K562 (cell line): ENCODE measurements at regions not wholly inside any gene's neighbourhood (a gene's known extent, or its start where the extent isn't known, plus 50 kb on each side); places are given as distances from the start of the nearest gene placed in this dataset.

Experiments
- DDX20 ChIP-seq: fragments of 450-650 bp; IDR thresholded peaks from 2 replicates; pipeline ENCODE4 v1.6.1; 2016; ENCODE audit warnings: missing genetic modification characterization, low read depth, mild to moderate bottlenecking, missing compliant biosample characterization, moderate library complexity
- GATA2 ChIP-seq: sonication (generic); formaldehyde crosslinking; IDR thresholded peaks from 2 replicates; pipeline ENCODE4 v1.4.0; 2020; ENCODE audit warnings: mild to moderate bottlenecking, missing genetic modification reagents
- HEY1 ChIP-seq: fragments of 250-450 bp; sonication (Bioruptor Pico); IDR thresholded peaks from 2 replicates; pipeline ENCODE4 v1.5.0; 2020; ENCODE audit warnings: mild to moderate bottlenecking, moderate library complexity, borderline replicate concordance
- KAT2B ChIP-seq: IDR thresholded peaks from one replicate; pipeline ENCODE4 v1.6.1; 2012; ENCODE audit warnings: low read depth, mild to moderate bottlenecking, control low read depth, inconsistent platforms, low read length, moderate library complexity
- KLF16 ChIP-seq: IDR thresholded peaks from 2 replicates; pipeline ENCODE4 v1.6.1; 2016; ENCODE audit warnings: antibody characterized with exemption
- MCM5 ChIP-seq: fragments of 450-650 bp; IDR thresholded peaks from 2 replicates; pipeline ENCODE4 v1.6.1; 2016; ENCODE audit warnings: low read depth
- NFIC ChIP-seq: fragments of 450-650 bp; IDR thresholded peaks from 2 replicates; pipeline ENCODE4 v1.6.1; 2017; ENCODE audit warnings: mild to moderate bottlenecking, inconsistent platforms
- OTX1 ChIP-seq: fragments of 450-650 bp; formaldehyde crosslinking; IDR thresholded peaks from 2 replicates; pipeline ENCODE4 v1.4.0; 2022; ENCODE audit warnings: mild to moderate bottlenecking
- PRDM10 ChIP-seq: fragments of 450-650 bp; IDR thresholded peaks from 2 replicates; pipeline ENCODE4 v1.6.1; 2018; ENCODE audit not compliant: partially characterized antibody
- RAD51 ChIP-seq: fragments of 450-650 bp; IDR thresholded peaks from 2 replicates; pipeline ENCODE4 v1.7.1; 2016; ENCODE audit warnings: low read depth, mild to moderate bottlenecking, borderline replicate concordance
- RBM34 ChIP-seq: fragments of 200-400 bp; formaldehyde crosslinking; IDR thresholded peaks from 2 replicates; pipeline ENCODE4 v1.6.1; 2018; ENCODE audit warnings: low read length, borderline replicate concordance; ENCODE audit not compliant: insufficient read depth
- THRAP3 ChIP-seq: fragments of 450-650 bp; IDR thresholded peaks from 2 replicates; pipeline ENCODE4 v1.6.1; 2016; ENCODE audit warnings: mild to moderate bottlenecking, inconsistent platforms, borderline replicate concordance
- TRIM24 ChIP-seq, 2 experiments: fragments of 450-650 bp; IDR thresholded peaks; 2 replicates each; pipeline ENCODE4 v1.6.1; 2016
- ZNF407 ChIP-seq: fragments of 450-650 bp; IDR thresholded peaks from 2 replicates; pipeline ENCODE4 v1.6.1; 2016; ENCODE audit warnings: low read depth

- TF ChIP-seq ZNF407 = no peak
- no peak for TF ChIP-seq TRIM24 (IDR thresholded peaks at IDR 0.05)
- TF ChIP-seq KAT2B = no peak
- TF ChIP-seq THRAP3 = no peak
- TF ChIP-seq NFIC = 0 out of 2 replicates have a peak, but pooled peaks have one; percentile 9
- no peak for TF ChIP-seq RAD51
- no peak for TF ChIP-seq RBM34
- no peak for TF ChIP-seq MCM5
- TF ChIP-seq GATA2 (CRISPR knock-in tag) = no peak
- TF ChIP-seq OTX1 (CRISPR knock-in tag) = no peak
- TF ChIP-seq KLF16 = no peak
- TF ChIP-seq HEY1 (CRISPR knock-in tag) = no peak
- no peak for TF ChIP-seq PRDM10
- TF ChIP-seq DDX20 (tag) = no peak
These were observed 81.0 kb upstream of the FGF3 start (continued) for GRCh38 chr11:69899957-69900821.
